Type B pancreatic cell (in vitro differentiated cells): ENCODE measurements at regions not wholly inside any gene's neighbourhood (a gene's known extent, or its start where the extent isn't known, plus 50 kb on each side); places are given as distances from the start of the nearest gene placed in this dataset.

ENCODE experiments used
- DNase-seq: peaks from one replicate; pipeline ENCODE4 v3.0.0; 2021; ENCODE audit warnings: mixed read lengths; ENCODE audit not compliant: unreplicated experiment; ENCODE audit errors: extremely low spot score
- H3K27ac Mint-ChIP-seq: 2 replicates; pipeline ENCODE4 v1.8.0; 2021; ENCODE audit warnings: mild to moderate bottlenecking, mixed read lengths
- H3K27me3 Mint-ChIP-seq: 2 replicates; pipeline ENCODE4 v1.8.0; 2021; ENCODE audit warnings: mixed read lengths
- H3K36me3 Mint-ChIP-seq: 2 replicates; pipeline ENCODE4 v1.8.0; 2021; ENCODE audit warnings: mixed read lengths
- H3K4me1 Mint-ChIP-seq: one replicate; pipeline ENCODE4 v1.8.0; 2021; ENCODE audit warnings: mixed read lengths; ENCODE audit not compliant: unreplicated experiment
- H3K4me3 Mint-ChIP-seq: 2 replicates; pipeline ENCODE4 v1.8.0; 2021; ENCODE audit warnings: mild to moderate bottlenecking, mixed read lengths
- H3K9me3 Mint-ChIP-seq: 2 replicates; pipeline ENCODE4 v1.8.0; 2021; ENCODE audit warnings: mixed read lengths
- TF ChIP-seq, protein P1 (sequence below): fragments of 200-600 bp; sonication (generic); conservative IDR thresholded peaks from 2 replicates; pipeline ENCODE4 v1.5.0; 2021; ENCODE audit warnings: antibody characterized with exemption, mild to moderate bottlenecking

DNA sequence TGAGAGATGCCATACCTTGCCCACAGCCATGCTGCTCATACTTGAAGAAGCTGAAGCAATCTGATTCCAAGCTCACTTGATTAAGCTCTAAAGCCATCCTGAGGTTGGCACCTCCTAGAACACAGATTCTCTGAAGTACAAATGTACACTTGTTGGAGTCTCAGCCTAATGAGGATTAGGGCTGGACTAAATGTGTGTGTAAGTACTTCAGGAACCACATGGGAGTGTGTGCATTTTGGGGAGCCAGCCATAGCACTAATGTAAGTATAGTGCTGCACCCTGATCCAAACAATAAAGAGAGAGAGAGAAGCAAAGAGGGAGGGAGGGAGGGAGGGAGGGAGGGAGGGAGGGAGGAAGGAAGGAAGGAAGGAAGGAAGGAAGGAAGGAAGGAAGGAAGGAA, 458.6 kb downstream of the MAFB start:
- Mint-ChIP-seq H3K27ac (no peak overlapping the region), H3K4me3 (no peak overlapping the region), H3K27me3 (peaks cover 11% of the 10 kb centered on the region), H3K36me3 (no peaks in the 10 kb centered on the region), H3K9me3 (peaks cover 5% of the 10 kb centered on the region), H3K4me1 (peaks cover 7% of the 10 kb centered on the region)
- TF ChIP-seq, protein P1, sequence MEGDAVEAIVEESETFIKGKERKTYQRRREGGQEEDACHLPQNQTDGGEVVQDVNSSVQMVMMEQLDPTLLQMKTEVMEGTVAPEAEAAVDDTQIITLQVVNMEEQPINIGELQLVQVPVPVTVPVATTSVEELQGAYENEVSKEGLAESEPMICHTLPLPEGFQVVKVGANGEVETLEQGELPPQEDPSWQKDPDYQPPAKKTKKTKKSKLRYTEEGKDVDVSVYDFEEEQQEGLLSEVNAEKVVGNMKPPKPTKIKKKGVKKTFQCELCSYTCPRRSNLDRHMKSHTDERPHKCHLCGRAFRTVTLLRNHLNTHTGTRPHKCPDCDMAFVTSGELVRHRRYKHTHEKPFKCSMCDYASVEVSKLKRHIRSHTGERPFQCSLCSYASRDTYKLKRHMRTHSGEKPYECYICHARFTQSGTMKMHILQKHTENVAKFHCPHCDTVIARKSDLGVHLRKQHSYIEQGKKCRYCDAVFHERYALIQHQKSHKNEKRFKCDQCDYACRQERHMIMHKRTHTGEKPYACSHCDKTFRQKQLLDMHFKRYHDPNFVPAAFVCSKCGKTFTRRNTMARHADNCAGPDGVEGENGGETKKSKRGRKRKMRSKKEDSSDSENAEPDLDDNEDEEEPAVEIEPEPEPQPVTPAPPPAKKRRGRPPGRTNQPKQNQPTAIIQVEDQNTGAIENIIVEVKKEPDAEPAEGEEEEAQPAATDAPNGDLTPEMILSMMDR = no peak
- no peak for DNase-seq

DNA sequence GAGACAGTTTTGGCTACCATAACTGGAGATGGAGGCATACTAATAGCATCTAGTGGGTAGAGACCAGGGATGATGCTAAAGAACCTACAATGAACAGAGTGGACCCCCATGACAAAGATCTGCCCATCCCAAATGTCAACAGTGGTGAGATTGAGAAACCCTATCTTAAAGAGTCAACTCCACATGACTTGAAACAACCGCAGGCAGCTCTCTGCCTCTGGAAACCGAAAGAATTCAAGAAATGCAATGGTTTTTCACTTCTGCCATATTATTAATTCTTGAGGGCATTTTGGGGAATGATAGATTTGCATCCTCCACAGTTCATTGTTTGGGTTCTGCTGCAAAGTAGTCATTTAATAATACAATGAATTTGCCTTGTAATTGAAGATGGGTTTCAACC, 463.4 kb downstream of the MAFB start:
- Mint-ChIP-seq H3K27me3 (peaks cover 7% of the 10 kb centered on the region), H3K27ac (no peak overlapping the region), H3K4me1 (peaks cover 4% of the 10 kb centered on the region), H3K9me3 (peaks cover 5% of the 10 kb centered on the region), H3K4me3 (no peak overlapping the region), H3K36me3 (no peaks in the 10 kb centered on the region)
- no peak for DNase-seq
- TF ChIP-seq, protein P1 = no peak

DNA sequence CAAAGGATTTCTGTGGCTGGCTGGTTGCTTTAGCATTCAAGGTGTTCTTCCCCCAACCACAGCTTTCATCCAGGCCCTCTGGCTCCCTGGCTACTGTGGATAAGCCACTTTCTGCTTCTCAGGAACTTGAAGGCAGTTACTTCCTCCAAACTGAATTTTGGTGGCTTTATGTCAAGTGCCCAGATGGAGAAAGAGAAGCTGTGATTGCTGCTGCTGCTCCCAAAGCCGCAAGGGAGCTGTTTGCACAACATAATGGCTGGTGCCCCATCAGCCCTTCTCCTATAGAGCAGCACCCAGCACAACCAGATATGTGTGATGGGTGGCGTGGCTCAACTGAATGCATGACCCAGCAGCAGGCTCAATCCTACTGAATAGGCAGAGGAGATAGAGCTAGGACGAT, 465.2 kb downstream of the MAFB start:
- Mint-ChIP-seq H3K4me1 (peaks cover 13% of the 10 kb centered on the region), H3K4me3 (no peak overlapping the region), H3K27ac (no peak overlapping the region), H3K9me3 (peaks cover 5% of the 10 kb centered on the region), H3K36me3 (no peaks in the 10 kb centered on the region), H3K27me3 (peaks cover 4% of the 10 kb centered on the region)
- no peak for DNase-seq
- TF ChIP-seq, protein P1 = no peak

DNA sequence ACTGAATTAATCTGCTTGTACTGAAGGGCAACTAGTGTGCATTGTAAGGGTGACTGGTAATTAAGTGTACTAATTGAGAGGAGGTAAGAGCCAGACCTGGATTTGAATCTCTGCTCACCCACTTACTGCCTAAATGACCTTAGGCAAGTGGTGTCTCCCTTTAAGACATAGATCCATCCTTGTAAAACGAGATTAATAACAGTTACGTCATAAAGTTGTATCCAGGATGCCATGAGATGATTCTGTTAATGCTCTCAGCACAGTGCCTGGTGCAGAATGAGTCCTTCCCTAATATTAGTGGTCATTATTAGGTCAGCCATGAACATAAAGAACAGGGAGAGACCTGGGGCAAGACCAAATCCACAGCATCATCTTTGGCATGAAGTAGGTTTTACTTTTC, 470.1 kb downstream of the MAFB start:
- peaks cover 25% of the 10 kb centered on the region for H3K4me1 Mint-ChIP-seq
- H3K36me3 Mint-ChIP-seq = no peaks in the 10 kb centered on the region
- DNase-seq = no peak
- peaks cover 4% of the 10 kb centered on the region for H3K9me3 Mint-ChIP-seq
- H3K4me3 Mint-ChIP-seq = no peak overlapping the region
- H3K27me3 Mint-ChIP-seq = peaks cover 4% of the 10 kb centered on the region
- no peak overlapping the region for H3K27ac Mint-ChIP-seq
- TF ChIP-seq, protein P1 = no peak

DNA sequence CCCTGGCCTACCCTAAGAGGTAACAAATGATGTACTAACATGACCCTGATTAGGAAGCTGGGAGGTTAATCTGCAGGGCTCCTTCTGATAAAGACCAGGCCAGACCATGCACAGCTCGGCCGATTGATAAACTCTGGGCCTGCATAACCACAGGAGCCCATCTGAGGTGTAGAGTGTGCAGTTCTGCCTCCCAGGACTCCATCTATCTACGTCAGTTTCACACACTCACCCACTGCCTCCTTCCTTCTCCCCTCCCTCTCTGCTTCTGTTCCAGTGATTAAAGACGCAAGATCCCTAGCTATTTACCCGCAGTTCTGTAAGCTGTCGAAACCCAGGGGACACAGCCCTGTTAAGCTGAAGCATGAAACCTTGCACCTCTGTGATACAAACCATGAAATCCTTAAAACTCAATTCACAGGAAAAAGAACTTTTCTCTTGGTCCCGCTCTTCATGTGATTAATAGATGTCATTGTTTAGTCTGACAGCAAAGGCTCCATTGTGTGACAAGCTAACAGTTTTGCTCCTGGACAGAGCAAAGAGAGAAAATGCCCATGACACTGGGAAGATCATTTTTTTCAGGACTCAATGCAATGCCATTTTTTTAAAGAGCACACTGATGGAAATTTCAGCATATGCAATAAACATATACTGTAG, 470.6 kb downstream of the MAFB start:
- DNase-seq = no peak
- H3K4me1 Mint-ChIP-seq = peaks cover 25% of the 10 kb centered on the region
- H3K27ac Mint-ChIP-seq = peak overlapping the region; percentile 37
- H3K27me3 Mint-ChIP-seq = peaks cover 3% of the 10 kb centered on the region
- H3K36me3 Mint-ChIP-seq = no peaks in the 10 kb centered on the region
- peaks cover 4% of the 10 kb centered on the region for H3K9me3 Mint-ChIP-seq
- H3K4me3 Mint-ChIP-seq = peak overlapping the region; percentile 50
- TF ChIP-seq, protein P1 = no peak
